ENCODE measurements at regions not wholly inside any gene's neighbourhood (a gene's known extent, or its start where the extent isn't known, plus 50 kb on each side); places are given as distances from the start of the nearest gene placed in this dataset.

DNA sequence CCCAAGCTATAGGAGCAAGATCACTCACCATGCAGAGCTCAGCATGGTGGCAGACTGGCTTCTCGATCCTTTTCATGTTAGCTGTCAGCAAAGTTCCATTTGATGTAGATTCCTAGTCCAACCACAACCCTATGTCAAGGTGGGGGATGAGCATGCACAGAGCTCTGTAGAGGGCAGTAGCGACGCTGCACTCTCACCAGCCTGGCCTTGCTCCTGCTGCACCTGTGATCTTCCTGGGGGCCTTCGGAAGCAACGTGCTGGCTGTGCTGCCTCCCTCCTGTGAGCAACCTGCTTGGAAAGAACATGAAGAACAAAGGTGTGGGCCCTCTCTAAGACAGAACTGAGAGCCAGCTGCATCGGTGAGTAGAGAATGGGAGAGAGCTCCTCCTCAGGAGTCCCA is 479.4 kb upstream of the MYT1L start:
- H4K91ac ChIP-seq (ENCODE audit: low read length) = no peak overlapping the region
- H3K18ac ChIP-seq (ENCODE audit: low read depth in 1 of 2, low read length in 2 of 2) = no peak overlapping the region
- H3K9ac ChIP-seq (ENCODE audit: low read length) = no peak overlapping the region
- no peak overlapping the region for H2BK5ac ChIP-seq (ENCODE audit: low read depth, low read length, poor library complexity, severe bottlenecking)
- no peak overlapping the region for H2BK12ac ChIP-seq (ENCODE audit: low read length in 2 of 2)
- H2AK5ac ChIP-seq (ENCODE audit: low read length, severe bottlenecking) = no peak overlapping the region
- H3K27me3 ChIP-seq (ENCODE audit: control insufficient read depth in 1 of 2, insufficient read depth in 1 of 2, low read length in 2 of 2) = no peaks in the 10 kb centered on the region
- no peak overlapping the region for H2BK15ac ChIP-seq (ENCODE audit: low read depth, poor library complexity, severe bottlenecking)
- H3K4ac ChIP-seq (ENCODE audit: low read depth in 1 of 2, low read length in 2 of 2) = no peak overlapping the region
- H3K79me1 ChIP-seq (replicated peaks; ENCODE audit: low read length, poor library complexity, severe bottlenecking) = no peaks in the 10 kb centered on the region
- no peak overlapping the region for H3K27ac ChIP-seq (ENCODE audit: low read length, poor library complexity, severe bottlenecking)
- no peak overlapping the region for H3K4me3 ChIP-seq (ENCODE audit: insufficient read depth in 1 of 2, low read depth in 1 of 2, low read length in 2 of 2)
- WGBS = 63% methylated on average over 5 of the region's 6 CpGs
- H3K4me1 ChIP-seq (ENCODE audit: control insufficient read depth, insufficient read depth, low read depth, low read length) = no peaks in the 10 kb centered on the region
- no peak overlapping the region for H3K4me2 ChIP-seq (ENCODE audit: low read length, poor library complexity, severe bottlenecking)
- no peak for DNase-seq
- H3K23ac ChIP-seq (ENCODE audit: low read length in 2 of 2) = no peak overlapping the region
- no peak overlapping the region for H3K14ac ChIP-seq (ENCODE audit: low read length in 2 of 2)
- H4K8ac ChIP-seq (ENCODE audit: low read length) = no peak overlapping the region
- H2AFZ ChIP-seq (ENCODE audit: low read depth, low read length) = no peak overlapping the region
- no peaks in the 10 kb centered on the region for H3K36me3 ChIP-seq (ENCODE audit: control insufficient read depth in 1 of 2, insufficient read depth in 2 of 2, low read depth in 1 of 2, low read length in 2 of 2)
- H2BK120ac ChIP-seq (ENCODE audit: low read depth, low read length) = no peak overlapping the region
- H3K9me3 ChIP-seq (ENCODE audit: control insufficient read depth, low read length) = peaks cover 17% of the 10 kb centered on the region

DNA sequence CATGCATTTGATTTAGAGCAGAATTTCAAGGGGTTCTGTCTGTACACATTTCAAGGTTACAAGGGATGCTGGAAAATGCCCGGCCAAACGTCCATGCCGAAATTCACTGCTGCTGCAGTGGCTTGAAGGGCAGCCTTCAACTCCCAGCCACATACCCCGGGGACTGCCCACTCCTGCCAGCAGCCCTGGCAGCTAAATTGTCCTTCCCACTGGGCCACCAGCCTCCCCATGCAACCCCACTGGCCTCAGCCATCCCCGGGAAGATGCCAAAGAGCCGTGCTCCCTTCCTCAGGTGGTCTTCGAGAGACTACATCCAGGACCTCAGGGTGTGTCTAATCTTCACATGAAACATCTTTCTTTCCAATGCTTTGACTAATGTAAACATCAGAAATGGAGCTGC is 478.7 kb upstream of the MYT1L start:
- 68% methylated on average over 7 of the region's 7 CpGs for WGBS
- Histone ChIP-seq H3K4me1 (ENCODE audit: control insufficient read depth, insufficient read depth, low read depth, low read length) (no peaks in the 10 kb centered on the region), H3K36me3 (ENCODE audit: control insufficient read depth in 1 of 2, insufficient read depth in 2 of 2, low read depth in 1 of 2, low read length in 2 of 2) (no peaks in the 10 kb centered on the region)

DNA sequence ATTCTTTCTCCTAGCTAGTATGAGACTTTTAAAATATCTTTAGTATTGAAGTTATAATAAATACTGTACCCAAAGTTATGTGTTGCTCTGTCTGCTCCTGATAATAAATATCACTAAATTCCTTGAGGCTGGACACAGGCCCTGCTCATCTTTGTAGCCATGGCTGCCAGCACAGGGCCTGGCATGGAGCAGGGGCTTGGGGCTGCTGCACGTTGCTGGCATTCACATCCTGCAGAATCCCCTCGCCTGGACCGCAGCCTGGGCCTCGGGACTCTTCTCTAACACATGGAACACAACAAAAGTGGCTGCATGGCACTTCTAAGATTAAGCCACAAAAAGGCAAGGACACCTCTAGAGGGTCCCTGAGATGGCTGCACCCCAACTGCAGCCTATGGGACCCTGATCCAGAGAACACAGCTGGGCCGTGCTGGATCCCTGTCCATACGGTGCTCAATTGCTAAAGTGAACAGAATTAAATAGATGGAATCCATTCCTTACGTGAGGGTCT is 477.5 kb upstream of the MYT1L start:
- WGBS = 67% methylated on average over 7 of the region's 7 CpGs

More for the DNA sequence above, 478.7 kb upstream of the MYT1L start:
- H3K18ac ChIP-seq (ENCODE audit: low read depth in 1 of 2, low read length in 2 of 2) = no peak overlapping the region
- H2BK12ac ChIP-seq (ENCODE audit: low read length in 2 of 2) = no peak overlapping the region
- no peak overlapping the region for H4K91ac ChIP-seq (ENCODE audit: low read length)
- no peak overlapping the region for H2AFZ ChIP-seq (ENCODE audit: low read depth, low read length)
- H3K14ac ChIP-seq (ENCODE audit: low read length in 2 of 2) = no peak overlapping the region
- H3K9ac ChIP-seq (ENCODE audit: low read length) = no peak overlapping the region
- no peak overlapping the region for H3K4ac ChIP-seq (ENCODE audit: low read depth in 1 of 2, low read length in 2 of 2)
- H2BK15ac ChIP-seq (ENCODE audit: low read depth, poor library complexity, severe bottlenecking) = no peak overlapping the region
- H3K4me2 ChIP-seq (ENCODE audit: low read length, poor library complexity, severe bottlenecking) = no peak overlapping the region
- H4K8ac ChIP-seq (ENCODE audit: low read length) = no peak overlapping the region
- DNase-seq = no peak
- no peak overlapping the region for H3K27ac ChIP-seq (ENCODE audit: low read length, poor library complexity, severe bottlenecking)
- no peak overlapping the region for H2BK120ac ChIP-seq (ENCODE audit: low read depth, low read length)
- H2BK5ac ChIP-seq (ENCODE audit: low read depth, low read length, poor library complexity, severe bottlenecking) = no peak overlapping the region
- no peaks in the 10 kb centered on the region for H3K79me1 ChIP-seq (replicated peaks; ENCODE audit: low read length, poor library complexity, severe bottlenecking)
- no peaks in the 10 kb centered on the region for H3K27me3 ChIP-seq (ENCODE audit: control insufficient read depth in 1 of 2, insufficient read depth in 1 of 2, low read length in 2 of 2)
- H2AK5ac ChIP-seq (ENCODE audit: low read length, severe bottlenecking) = no peak overlapping the region
- no peak overlapping the region for H3K23ac ChIP-seq (ENCODE audit: low read length in 2 of 2)
- peaks cover 17% of the 10 kb centered on the region for H3K9me3 ChIP-seq (ENCODE audit: control insufficient read depth, low read length)
- no peak overlapping the region for H3K4me3 ChIP-seq (ENCODE audit: insufficient read depth in 1 of 2, low read depth in 1 of 2, low read length in 2 of 2)

DNA sequence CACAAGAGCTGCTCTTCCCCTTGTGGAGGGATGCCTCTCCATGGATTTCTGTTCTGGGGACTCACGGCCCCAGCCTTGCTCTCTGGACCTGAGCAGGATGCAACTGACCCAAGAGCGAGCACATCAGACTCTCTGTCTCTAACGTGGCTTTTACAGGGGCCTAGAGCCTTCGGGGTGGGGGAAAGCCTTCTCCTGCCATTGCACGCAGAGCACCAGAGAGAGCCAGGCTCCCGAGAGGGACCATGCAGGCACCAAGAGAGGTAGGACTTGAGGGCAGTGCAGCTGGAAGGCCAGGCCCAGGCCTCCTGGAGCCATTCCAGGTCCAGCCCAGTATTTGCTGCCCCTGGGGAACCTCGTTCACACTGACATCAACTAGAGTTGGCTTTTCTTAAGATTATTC is 475.6 kb upstream of the MYT1L start:
- 67% methylated on average over 7 of the region's 7 CpGs for WGBS
- DNase-seq = no peak
- H2AFZ ChIP-seq (ENCODE audit: low read depth, low read length) = no peak overlapping the region

More for the DNA sequence above, 477.5 kb upstream of the MYT1L start:
- Histone ChIP-seq H2BK12ac (ENCODE audit: low read length in 2 of 2) (no peak overlapping the region), H3K4me3 (ENCODE audit: insufficient read depth in 1 of 2, low read depth in 1 of 2, low read length in 2 of 2) (no peak overlapping the region), H2BK5ac (ENCODE audit: low read depth, low read length, poor library complexity, severe bottlenecking) (no peak overlapping the region), H2AK5ac (ENCODE audit: low read length, severe bottlenecking) (no peak overlapping the region), H3K27ac (ENCODE audit: low read length, poor library complexity, severe bottlenecking) (no peak overlapping the region), H3K4ac (ENCODE audit: low read depth in 1 of 2, low read length in 2 of 2) (no peak overlapping the region), H2AFZ (ENCODE audit: low read depth, low read length) (no peak overlapping the region), H2BK15ac (ENCODE audit: low read depth, poor library complexity, severe bottlenecking) (no peak overlapping the region), H3K79me1 (replicated peaks; ENCODE audit: low read length, poor library complexity, severe bottlenecking) (no peaks in the 10 kb centered on the region), H3K36me3 (ENCODE audit: control insufficient read depth in 1 of 2, insufficient read depth in 2 of 2, low read depth in 1 of 2, low read length in 2 of 2) (no peaks in the 10 kb centered on the region), H3K14ac (ENCODE audit: low read length in 2 of 2) (no peak overlapping the region), H3K9me3 (ENCODE audit: control insufficient read depth, low read length) (peaks cover 8% of the 10 kb centered on the region), H3K4me2 (ENCODE audit: low read length, poor library complexity, severe bottlenecking) (no peak overlapping the region), H2BK120ac (ENCODE audit: low read depth, low read length) (no peak overlapping the region), H3K9ac (ENCODE audit: low read length) (no peak overlapping the region), H4K8ac (ENCODE audit: low read length) (no peak overlapping the region), H3K18ac (ENCODE audit: low read depth in 1 of 2, low read length in 2 of 2) (no peak overlapping the region), H3K4me1 (ENCODE audit: control insufficient read depth, insufficient read depth, low read depth, low read length) (no peaks in the 10 kb centered on the region), H3K23ac (ENCODE audit: low read length in 2 of 2) (no peak overlapping the region), H3K27me3 (ENCODE audit: control insufficient read depth in 1 of 2, insufficient read depth in 1 of 2, low read length in 2 of 2) (no peaks in the 10 kb centered on the region), H4K91ac (ENCODE audit: low read length) (no peak overlapping the region)
- DNase-seq = no peak

More for the DNA sequence above, 475.6 kb upstream of the MYT1L start:
- Histone ChIP-seq H4K91ac (ENCODE audit: low read length) (no peak overlapping the region), H2BK12ac (ENCODE audit: low read length in 2 of 2) (no peak overlapping the region), H2AK5ac (ENCODE audit: low read length, severe bottlenecking) (no peak overlapping the region), H3K27ac (ENCODE audit: low read length, poor library complexity, severe bottlenecking) (no peak overlapping the region), H2BK5ac (ENCODE audit: low read depth, low read length, poor library complexity, severe bottlenecking) (no peak overlapping the region), H3K4ac (ENCODE audit: low read depth in 1 of 2, low read length in 2 of 2) (no peak overlapping the region), H3K79me1 (replicated peaks; ENCODE audit: low read length, poor library complexity, severe bottlenecking) (no peaks in the 10 kb centered on the region), H3K36me3 (ENCODE audit: control insufficient read depth in 1 of 2, insufficient read depth in 2 of 2, low read depth in 1 of 2, low read length in 2 of 2) (no peaks in the 10 kb centered on the region), H2BK15ac (ENCODE audit: low read depth, poor library complexity, severe bottlenecking) (no peak overlapping the region), H3K4me2 (ENCODE audit: low read length, poor library complexity, severe bottlenecking) (no peak overlapping the region), H3K9ac (ENCODE audit: low read length) (no peak overlapping the region), H3K4me3 (ENCODE audit: insufficient read depth in 1 of 2, low read depth in 1 of 2, low read length in 2 of 2) (no peak overlapping the region), H2BK120ac (ENCODE audit: low read depth, low read length) (no peak overlapping the region), H3K23ac (ENCODE audit: low read length in 2 of 2) (no peak overlapping the region), H3K14ac (ENCODE audit: low read length in 2 of 2) (no peak overlapping the region), H3K18ac (ENCODE audit: low read depth in 1 of 2, low read length in 2 of 2) (no peak overlapping the region), H3K27me3 (ENCODE audit: control insufficient read depth in 1 of 2, insufficient read depth in 1 of 2, low read length in 2 of 2) (no peaks in the 10 kb centered on the region), H3K9me3 (ENCODE audit: control insufficient read depth, low read length) (peaks cover 4% of the 10 kb centered on the region), H3K4me1 (ENCODE audit: control insufficient read depth, insufficient read depth, low read depth, low read length) (no peaks in the 10 kb centered on the region), H4K8ac (ENCODE audit: low read length) (no peak overlapping the region)

Measured in mesenchymal stem cell (in vitro differentiated cells and primary cell).